SJSA1 (cell line): ENCODE measurements at regions not wholly inside any gene's neighbourhood (a gene's known extent, or its start where the extent isn't known, plus 50 kb on each side); places are given as distances from the start of the nearest gene placed in this dataset.
"Not testable (repeated sequence)": the region's sequence is repeated elsewhere in the genome, so short reads cannot be mapped to it uniquely, and the experiment has no call there.

Experiments used
- DNase-seq, 2 experiments: peaks; one replicate each; pipeline ENCODE4 v3.0.0-alpha.2; 2015 to 2020; ENCODE audit warnings: low spot score in 2 of 2, low read depth in 1 of 2
- H3K27ac ChIP-seq: fragments of 250-450 bp; sonication (Bioruptor Pico); 2 replicates; pipeline ENCODE4 v1.5.1; 2020; ENCODE audit warnings: mild to moderate bottlenecking, moderate library complexity
- H3K27me3 ChIP-seq: fragments of 250-450 bp; sonication (Bioruptor Pico); replicated peaks from 2 replicates; pipeline ENCODE4 v1.5.1; 2020; ENCODE audit warnings: mild to moderate bottlenecking, moderate library complexity
- H3K36me3 ChIP-seq: fragments of 250-450 bp; sonication (Bioruptor Pico); 2 replicates; pipeline ENCODE4 v1.5.1; 2020; ENCODE audit warnings: mild to moderate bottlenecking
- H3K4me1 ChIP-seq: fragments of 250-450 bp; sonication (Bioruptor Pico); replicated peaks from 2 replicates; pipeline ENCODE4 v1.6.1; 2021; ENCODE audit warnings: mild to moderate bottlenecking
- H3K4me3 ChIP-seq: fragments of 250-450 bp; sonication (Bioruptor Pico); 2 replicates; pipeline ENCODE4 v1.5.1; 2020; ENCODE audit warnings: mild to moderate bottlenecking
- H3K9me3 ChIP-seq: fragments of 250-450 bp; sonication (Bioruptor Pico); replicated peaks from 2 replicates; pipeline ENCODE4 v1.5.1; 2020; ENCODE audit warnings: mild to moderate bottlenecking

GRCh38 chr6:82816243-82816642 is 249.4 kb downstream of the UBE3D start:
- not testable (repeated sequence) for H3K4me3 ChIP-seq, H3K9me3 ChIP-seq, H3K27ac ChIP-seq, H3K27me3 ChIP-seq, DNase-seq, H3K36me3 ChIP-seq
- peaks cover 18% of the 10 kb centered on the region for H3K4me1 ChIP-seq

- no peaks in the 10 kb centered on the region for H3K27me3 ChIP-seq
Observed at GRCh38 chr6:82818727-82819126, 246.9 kb downstream of the UBE3D start.

GRCh38 chr6:82823361-82823760 is 242.3 kb downstream of the UBE3D start:
- DNase-seq = no peak
- H3K4me3 ChIP-seq = no peak overlapping the region
- H3K27me3 ChIP-seq = no peaks in the 10 kb centered on the region
- peaks cover 18% of the 10 kb centered on the region for H3K4me1 ChIP-seq
- no peaks in the 10 kb centered on the region for H3K36me3 ChIP-seq
- no peak overlapping the region for H3K27ac ChIP-seq
- no peaks in the 10 kb centered on the region for H3K9me3 ChIP-seq

More at GRCh38 chr6:82818727-82819126, 246.9 kb downstream of the UBE3D start:
- Histone ChIP-seq H3K4me3 (no peak overlapping the region), H3K4me1 (peaks cover 21% of the 10 kb centered on the region), H3K9me3 (no peaks in the 10 kb centered on the region), H3K27ac (no peak overlapping the region), H3K36me3 (no peaks in the 10 kb centered on the region)
- peak in 1 of 2 experiments; percentile 64 for DNase-seq

- DNase-seq = no peak
- no peaks in the 10 kb centered on the region for H3K27me3 ChIP-seq
- no peaks in the 10 kb centered on the region for H3K36me3 ChIP-seq
- H3K4me3 ChIP-seq = no peak overlapping the region
- H3K4me1 ChIP-seq = no peaks in the 10 kb centered on the region
- no peaks in the 10 kb centered on the region for H3K9me3 ChIP-seq
- H3K27ac ChIP-seq = no peak overlapping the region
Observed at GRCh38 chr6:82832811-82833210, 232.8 kb downstream of the UBE3D start.

GRCh38 chr6:82833481-82833880 is 232.2 kb downstream of the UBE3D start:
- Histone ChIP-seq H3K27ac (no peak overlapping the region), H3K27me3 (no peaks in the 10 kb centered on the region), H3K4me1 (no peaks in the 10 kb centered on the region), H3K36me3 (no peaks in the 10 kb centered on the region), H3K4me3 (no peak overlapping the region), H3K9me3 (no peaks in the 10 kb centered on the region)
- no peak for DNase-seq

GRCh38 chr6:82836022-82836575 is 229.5 kb downstream of the UBE3D start:
- no peak overlapping the region for H3K4me3 ChIP-seq
- no peak overlapping the region for H3K27ac ChIP-seq
- no peak for DNase-seq
- no peaks in the 10 kb centered on the region for H3K36me3 ChIP-seq
- H3K27me3 ChIP-seq = no peaks in the 10 kb centered on the region
- H3K9me3 ChIP-seq = no peaks in the 10 kb centered on the region
- peaks cover 4% of the 10 kb centered on the region; the same call in 1 of the 2 replicates for H3K4me1 ChIP-seq

- Histone ChIP-seq H3K4me3 (no peak overlapping the region), H3K27me3 (no peaks in the 10 kb centered on the region), H3K4me1 (peaks cover 24% of the 10 kb centered on the region), H3K9me3 (no peaks in the 10 kb centered on the region), H3K36me3 (no peaks in the 10 kb centered on the region), H3K27ac (no peak overlapping the region)
- DNase-seq = no peak
Observed at GRCh38 chr6:82840571-82840970, 225.1 kb downstream of the UBE3D start.

GRCh38 chr6:82841309-82841708 is 224.3 kb downstream of the UBE3D start:
- peaks cover 24% of the 10 kb centered on the region for H3K4me1 ChIP-seq
- DNase-seq = no peak
- no peaks in the 10 kb centered on the region for H3K36me3 ChIP-seq
- H3K4me3 ChIP-seq = no peak overlapping the region
- H3K27me3 ChIP-seq = no peaks in the 10 kb centered on the region
- H3K27ac ChIP-seq = no peak overlapping the region
- H3K9me3 ChIP-seq = no peaks in the 10 kb centered on the region
